ENCODE measurements at regions not wholly inside any gene's neighbourhood (a gene's known extent, or its start where the extent isn't known, plus 50 kb on each side); places are given as distances from the start of the nearest gene placed in this dataset.
"Not testable (repeated sequence)": the region's sequence is repeated elsewhere in the genome, so short reads cannot be mapped to it uniquely, and the experiment has no call there.

- DNase-seq (ENCODE audit: low read depth), result no peak
- no peak overlapping the region for H3K4me3 ChIP-seq (ENCODE audit: low read depth, low read length)
- TF ChIP-seq CTCF (IDR thresholded peaks at IDR 0.05; ENCODE audit: low read depth, low read length, missing control alignments), result no peak
- in situ Hi-C loops (cut with HindIII; ENCODE audit: low sequenced_read_pairs), result no loop called here
Observed at GRCh38 chr6:125639466-125640020, 109.9 kb upstream of the HEY2 start.

- DNase-seq (ENCODE audit: low read depth), result no peak
- no peak overlapping the region for H3K4me3 ChIP-seq (ENCODE audit: low read depth, low read length)
- in situ Hi-C loops (cut with HindIII; ENCODE audit: low sequenced_read_pairs), result no loop called here
- TF ChIP-seq CTCF (IDR thresholded peaks at IDR 0.05; ENCODE audit: low read depth, low read length, missing control alignments), result no peak
Observed at GRCh38 chr6:125640441-125641150, 108.8 kb upstream of the HEY2 start.

- H3K4me3 ChIP-seq (ENCODE audit: low read depth, low read length); DNase-seq (ENCODE audit: low read depth); in situ Hi-C loops (cut with HindIII; ENCODE audit: low sequenced_read_pairs): not testable (repeated sequence)
Observed at GRCh38 chr6:125643967-125644661, 105.3 kb upstream of the HEY2 start.

GRCh38 chr6:125647391-125647790 lies 102.0 kb upstream of the HEY2 start:
- no peak overlapping the region for H3K4me3 ChIP-seq (ENCODE audit: low read depth, low read length)
- DNase-seq (ENCODE audit: low read depth), result no peak
- no peak for TF ChIP-seq CTCF (IDR thresholded peaks at IDR 0.05; ENCODE audit: low read depth, low read length, missing control alignments)
- in situ Hi-C loops (cut with HindIII; ENCODE audit: low sequenced_read_pairs), result no loop called here

GRCh38 chr6:125653752-125654151 lies 95.7 kb upstream of the HEY2 start:
- in situ Hi-C loops (cut with HindIII; ENCODE audit: low sequenced_read_pairs); DNase-seq (ENCODE audit: low read depth); H3K4me3 ChIP-seq (ENCODE audit: low read depth, low read length): not testable (repeated sequence)

GRCh38 chr6:125655511-125655910 lies 93.9 kb upstream of the HEY2 start:
- H3K4me3 ChIP-seq (ENCODE audit: low read depth, low read length), result no peak overlapping the region

GRCh38 chr6:125656287-125656870 lies 93.1 kb upstream of the HEY2 start:
- no peak overlapping the region for H3K4me3 ChIP-seq (ENCODE audit: low read depth, low read length)
- no peak for TF ChIP-seq CTCF (IDR thresholded peaks at IDR 0.05; ENCODE audit: low read depth, low read length, missing control alignments)
- no peak for DNase-seq (ENCODE audit: low read depth)
- in situ Hi-C loops (cut with HindIII; ENCODE audit: low sequenced_read_pairs), result no loop called here

More at GRCh38 chr6:125655511-125655910, 93.9 kb upstream of the HEY2 start:
- no peak for TF ChIP-seq CTCF (IDR thresholded peaks at IDR 0.05; ENCODE audit: low read depth, low read length, missing control alignments)
- in situ Hi-C loops (cut with HindIII; ENCODE audit: low sequenced_read_pairs), result no loop called here
- DNase-seq (ENCODE audit: low read depth), result no peak
